Kidney capillary endothelial cell (primary cell): ENCODE measurements at regions not wholly inside any gene's neighbourhood (a gene's known extent, or its start where the extent isn't known, plus 50 kb on each side); places are given as distances from the start of the nearest gene placed in this dataset.
"Not testable (repeated sequence)": the region's sequence is repeated elsewhere in the genome, so short reads cannot be mapped to it uniquely, and the experiment has no call there.

Source experiments
- DNase-seq: peaks from one replicate; pipeline ENCODE4 v3.0.0-alpha.2; 2018; ENCODE audit warnings: low spot score

- DNase-seq = no peak
These were observed 244.9 kb downstream of the ARHGAP12 start for GRCh38 chr10:31683682-31684081.

GRCh38 chr10:31679936-31680335, 248.7 kb downstream of the ARHGAP12 start:
- no peak for DNase-seq

GRCh38 chr10:31678575-31679516, 249.8 kb downstream of the ARHGAP12 start:
- no peak for DNase-seq

- no peak for DNase-seq
These were observed 250.5 kb downstream of the ARHGAP12 start for GRCh38 chr10:31678139-31678536.

GRCh38 chr10:31677195-31678138, 251.2 kb downstream of the ARHGAP12 start:
- no peak for DNase-seq

GRCh38 chr10:31675726-31676125, 252.9 kb downstream of the ARHGAP12 start:
- DNase-seq = no peak

- no peak for DNase-seq
These were observed 259.3 kb downstream of the ARHGAP12 start for GRCh38 chr10:31669357-31669756.

GRCh38 chr10:31668326-31668725, 260.3 kb downstream of the ARHGAP12 start:
- DNase-seq = no peak

GRCh38 chr10:31665764-31666279, 262.8 kb downstream of the ARHGAP12 start:
- DNase-seq = not testable (repeated sequence)

GRCh38 chr10:31664803-31665202, 263.8 kb downstream of the ARHGAP12 start:
- no peak for DNase-seq

- DNase-seq = not testable (repeated sequence)
These were observed 264.6 kb downstream of the ARHGAP12 start for GRCh38 chr10:31664071-31664470.

GRCh38 chr10:31660300-31660699, 268.3 kb downstream of the ARHGAP12 start:
- no peak for DNase-seq

- no peak for DNase-seq
These were observed 269.0 kb downstream of the ARHGAP12 start for GRCh38 chr10:31659665-31660064.

- no peak for DNase-seq
These were observed 271.2 kb downstream of the ARHGAP12 start for GRCh38 chr10:31657434-31657872.

- no peak for DNase-seq
These were observed 271.7 kb downstream of the ARHGAP12 start for GRCh38 chr10:31656851-31657433.

GRCh38 chr10:31652038-31652437, 276.6 kb downstream of the ARHGAP12 start:
- no peak for DNase-seq

- DNase-seq = peak; percentile 15
These were observed 278.6 kb downstream of the ARHGAP12 start for GRCh38 chr10:31650010-31650409.

- DNase-seq = no peak
These were observed 279.7 kb downstream of the ARHGAP12 start for GRCh38 chr10:31648966-31649365.

GRCh38 chr10:31647861-31648260, 280.8 kb downstream of the ARHGAP12 start:
- no peak for DNase-seq

- DNase-seq = no peak
These were observed 282.1 kb downstream of the ARHGAP12 start for GRCh38 chr10:31646519-31646918.

GRCh38 chr10:31645786-31646185, 282.8 kb downstream of the ARHGAP12 start:
- no peak for DNase-seq
